DMS53 treated with DMSO at 0.1 percent for 48 hours (cell line): ENCODE measurements at regions not wholly inside any gene's neighbourhood (a gene's known extent, or its start where the extent isn't known, plus 50 kb on each side); places are given as distances from the start of the nearest gene placed in this dataset.
"Not testable (repeated sequence)": the region's sequence is repeated elsewhere in the genome, so short reads cannot be mapped to it uniquely, and the experiment has no call there.

ENCODE experiments used
- DNase-seq: peaks from one replicate; lab custom pipeline; 2025; ENCODE audit not compliant: unreplicated experiment; lab: John Stamatoyannopoulos, UW

DNA sequence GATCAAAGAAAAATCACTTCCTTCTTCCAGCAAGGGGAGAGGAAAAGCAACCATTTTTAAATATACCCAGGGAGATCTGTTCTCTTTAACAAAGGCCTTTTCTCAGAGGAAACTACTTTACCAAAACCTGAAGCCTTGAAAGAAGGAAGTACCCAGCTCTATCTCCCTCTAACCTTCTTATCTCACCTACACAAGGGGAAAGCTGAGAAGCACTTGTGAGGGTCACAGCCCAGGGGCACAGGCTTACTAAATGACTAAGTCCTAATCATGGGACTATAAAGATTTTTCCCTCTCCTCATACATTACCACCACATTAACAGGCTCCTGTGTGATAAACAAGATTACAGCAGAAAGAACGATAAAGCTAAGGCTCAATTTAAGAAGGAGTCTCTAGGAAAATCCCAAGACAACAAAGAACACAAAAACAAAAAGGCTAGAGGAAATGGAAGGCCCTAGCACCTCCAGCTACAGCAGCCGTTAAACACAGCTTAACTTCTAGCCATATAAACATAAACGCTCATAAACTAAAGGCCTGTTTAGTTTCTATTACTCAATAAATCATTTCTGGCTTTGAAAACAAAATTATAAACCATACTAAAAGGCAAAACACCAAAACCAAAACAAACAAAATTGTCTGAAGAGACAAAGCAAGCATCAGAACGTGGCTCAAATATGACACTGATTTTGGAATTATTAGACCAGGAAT, 284.9 kb upstream of the ECI2 start:
- DNase-seq: no peak

DNA sequence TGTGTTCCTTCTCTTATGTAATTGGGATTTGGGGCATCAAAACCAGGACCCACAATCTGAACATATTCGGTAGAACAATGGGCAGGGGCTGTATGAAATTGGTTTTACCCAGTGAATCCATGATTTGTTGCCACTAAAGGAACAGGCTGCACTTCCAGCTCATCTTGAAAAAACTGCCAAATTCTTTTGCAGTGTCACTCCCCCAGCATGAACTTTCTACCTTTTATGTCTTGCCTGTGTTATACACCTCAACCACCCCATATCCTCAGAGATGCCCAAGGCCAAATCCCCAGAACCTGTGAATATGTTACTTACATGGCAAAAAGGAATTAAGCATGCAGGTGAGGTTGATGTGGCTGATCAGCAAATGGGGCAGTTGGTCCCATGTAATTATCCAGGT, 280.2 kb upstream of the ECI2 start:
- DNase-seq: no peak

- DNase-seq: not testable (repeated sequence)
These were observed 278.7 kb upstream of the ECI2 start for GRCh38 chr6:4414078-4414477.

- no peak for DNase-seq
These were observed 277.7 kb upstream of the ECI2 start for GRCh38 chr6:4413073-4413472.

- no peak for DNase-seq
These were observed 277.1 kb upstream of the ECI2 start for GRCh38 chr6:4412488-4412887.

DNA sequence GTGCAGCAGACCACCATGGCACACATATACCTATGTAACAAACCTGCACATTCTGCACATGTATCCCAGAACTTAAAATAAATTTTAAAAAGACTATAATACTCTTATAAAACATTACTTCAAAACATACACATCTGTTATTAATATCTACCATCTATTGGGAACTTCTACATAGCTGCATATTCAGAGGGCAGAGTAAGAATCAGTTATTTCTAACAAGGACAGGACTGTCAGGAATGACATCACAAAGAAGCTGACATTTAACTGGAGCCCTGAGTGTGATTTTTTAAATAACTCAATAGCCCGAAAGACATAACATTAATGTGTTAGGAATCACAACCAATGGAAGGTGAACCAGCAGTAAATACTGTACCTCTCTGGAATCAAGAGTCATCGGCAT, 276.7 kb upstream of the ECI2 start:
- DNase-seq: no peak

GRCh38 chr6:4407710-4408109, 272.3 kb upstream of the ECI2 start:
- not testable (repeated sequence) for DNase-seq

DNA sequence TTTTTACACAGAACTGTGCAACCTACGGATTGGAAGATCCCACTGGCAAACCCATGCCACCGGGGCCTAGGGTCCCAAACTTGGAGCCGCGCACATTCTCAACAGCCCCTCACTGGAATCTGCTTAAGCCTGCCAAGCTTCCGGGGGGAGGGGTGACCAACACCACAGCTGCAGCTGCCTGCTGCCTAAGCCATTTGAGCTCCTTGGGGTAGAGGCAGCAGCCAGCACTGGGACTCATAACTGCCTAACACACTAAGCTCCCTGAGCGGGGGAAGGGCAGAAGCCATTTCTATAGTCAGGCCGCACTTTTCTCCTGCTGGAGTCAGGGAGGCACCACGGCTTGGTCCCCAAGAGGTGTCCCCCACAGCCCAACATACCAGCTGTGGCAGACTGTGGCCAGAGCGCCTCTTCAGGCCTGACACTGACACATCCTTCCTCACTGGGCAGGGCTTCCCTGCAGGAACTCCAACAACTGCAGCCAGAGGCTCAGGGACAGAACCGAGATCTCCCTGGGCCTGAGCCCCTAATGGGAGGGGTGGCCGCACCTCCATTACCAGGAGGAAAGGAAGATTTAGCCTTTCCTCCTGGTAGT, 270.3 kb upstream of the ECI2 start:
- no peak for DNase-seq

- no peak for DNase-seq
These were observed 269.0 kb upstream of the ECI2 start for GRCh38 chr6:4404415-4404814.

DNA sequence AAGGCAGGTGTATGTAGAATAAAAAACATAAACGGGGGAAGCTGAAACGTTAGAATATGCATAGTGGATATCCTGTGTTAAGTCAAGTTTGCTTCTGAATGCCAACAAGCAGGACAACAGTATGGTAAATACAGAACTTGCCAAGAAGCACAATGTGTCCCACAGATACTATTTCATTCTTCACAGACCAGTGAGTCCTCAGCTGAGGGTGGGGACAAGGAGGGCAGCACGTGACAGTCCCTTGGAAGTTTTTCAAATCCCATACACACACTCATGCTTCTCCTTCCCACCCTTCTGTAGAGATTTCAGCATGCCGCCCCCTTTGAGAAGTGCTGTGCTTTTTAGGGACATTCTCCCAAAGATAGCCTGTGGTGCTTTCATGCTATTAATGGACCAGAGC, 268.5 kb upstream of the ECI2 start:
- no peak for DNase-seq

DNA sequence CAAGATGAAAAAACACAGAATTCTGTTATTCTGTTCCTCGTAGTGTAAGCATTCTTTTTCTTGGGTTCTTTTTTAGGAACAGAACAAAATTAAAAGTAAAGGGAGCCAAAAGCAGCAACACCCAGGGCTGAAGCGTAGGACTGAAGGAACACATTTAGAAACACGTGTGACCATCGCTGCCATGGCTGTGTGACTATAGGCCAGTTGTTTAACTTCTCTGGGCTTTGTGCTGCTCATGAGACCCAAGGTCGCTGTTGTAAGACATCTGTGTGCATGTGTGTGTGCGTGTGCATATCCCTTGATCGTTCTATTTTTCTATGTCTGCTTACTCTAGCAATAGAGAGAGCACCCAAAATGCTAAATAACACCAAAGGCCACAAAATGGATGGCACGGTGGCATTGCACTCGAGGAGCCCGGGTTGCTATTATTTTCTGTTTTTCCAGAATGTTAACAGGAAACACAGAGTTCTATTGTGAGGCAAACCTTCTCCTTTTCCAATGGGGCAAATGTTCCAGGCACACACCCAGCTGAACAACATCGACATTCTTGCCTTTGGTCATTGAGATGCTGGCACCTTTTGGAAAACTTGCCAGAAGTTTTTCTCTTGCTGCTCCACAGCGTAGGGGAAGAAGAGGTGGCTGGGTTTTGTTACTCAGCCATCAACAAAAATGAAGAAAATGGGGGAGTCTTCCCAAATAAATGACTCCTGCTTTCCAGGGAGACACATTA, 267.8 kb upstream of the ECI2 start:
- DNase-seq: no peak

DNA sequence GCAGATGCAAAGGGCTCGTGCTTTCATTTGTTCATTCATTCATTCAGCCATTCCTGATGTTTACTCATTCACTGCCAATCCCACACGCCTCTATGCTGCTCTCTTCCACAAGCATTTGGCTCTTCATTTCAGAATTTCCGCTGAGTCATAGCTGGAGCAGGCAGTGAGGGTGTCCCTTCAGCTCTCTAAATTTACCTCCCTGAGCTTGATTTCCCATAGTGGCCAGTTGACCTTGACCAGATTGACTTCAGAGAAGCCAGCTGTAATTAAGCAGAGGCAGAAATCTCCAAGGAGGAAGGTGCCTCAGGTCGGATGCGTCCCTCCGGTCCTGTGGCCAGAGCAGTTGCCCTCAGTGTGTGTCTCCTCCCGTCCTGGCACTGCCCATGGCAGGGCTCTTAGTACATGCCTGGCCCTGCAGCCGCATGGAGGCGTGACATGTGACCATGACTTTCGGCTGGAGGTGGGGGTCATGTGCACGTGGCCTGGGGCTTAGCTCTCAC, 267.2 kb upstream of the ECI2 start:
- DNase-seq: no peak

- no peak for DNase-seq
These were observed 266.3 kb upstream of the ECI2 start for GRCh38 chr6:4401408-4402368.

DNA sequence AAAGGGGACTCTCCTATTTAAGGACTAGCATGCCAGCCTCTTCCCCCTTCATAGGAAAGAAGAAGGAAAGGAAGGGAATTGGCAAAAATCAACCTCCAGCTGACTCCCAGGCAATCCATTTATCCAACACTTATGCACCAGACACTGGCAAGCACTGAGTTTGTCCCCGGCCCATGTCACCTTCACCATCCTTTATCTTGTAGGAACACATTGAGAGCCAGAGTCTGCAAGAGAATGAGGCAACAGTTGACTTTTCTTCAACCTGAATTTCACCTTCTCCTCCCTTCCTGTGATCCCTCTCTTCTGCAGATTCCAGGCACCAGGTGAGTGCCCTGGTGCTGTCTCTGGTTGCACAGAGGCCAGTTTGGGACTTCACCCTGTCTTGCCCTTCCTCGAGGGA, 264.3 kb upstream of the ECI2 start:
- no peak for DNase-seq

DNA sequence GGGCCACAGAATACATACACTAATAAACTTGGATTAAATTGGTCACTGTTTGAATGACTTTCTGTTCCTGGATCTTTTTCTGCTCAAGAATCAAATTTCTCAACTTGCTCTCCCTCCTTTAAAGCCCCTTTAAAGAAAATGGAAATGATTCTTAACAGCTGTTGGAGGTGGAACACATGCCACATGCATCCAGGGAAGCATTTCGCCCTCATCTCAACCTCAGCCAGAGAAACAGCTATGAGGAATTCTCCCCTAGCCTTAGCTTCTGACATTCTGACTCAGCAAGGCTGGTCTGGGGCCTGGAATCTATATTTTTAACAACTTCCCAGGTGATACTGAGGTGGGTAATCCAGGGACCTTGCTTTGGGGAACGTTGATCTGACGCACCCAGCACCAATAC, 263.4 kb upstream of the ECI2 start:
- DNase-seq: no peak

- DNase-seq: no peak
These were observed 261.9 kb upstream of the ECI2 start for GRCh38 chr6:4397307-4397706.

DNA sequence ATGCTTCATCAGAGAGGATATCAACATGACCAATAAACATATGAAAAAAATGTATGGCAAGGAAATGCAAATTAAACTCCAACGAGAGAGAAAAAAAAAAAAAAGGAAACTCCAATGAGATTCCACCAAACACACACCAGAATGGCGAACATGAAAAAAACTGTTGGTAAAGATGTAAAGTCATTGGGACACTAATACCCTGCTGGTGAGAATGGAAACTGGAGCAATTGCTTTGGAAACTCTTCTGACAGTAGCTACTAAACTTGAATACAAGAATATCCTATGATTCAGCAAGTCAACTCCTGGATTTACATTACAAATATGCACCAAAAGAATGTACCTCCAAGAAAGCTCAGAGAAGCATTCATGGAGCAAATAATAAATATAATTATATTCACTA, 260.7 kb upstream of the ECI2 start:
- no peak for DNase-seq

DNA sequence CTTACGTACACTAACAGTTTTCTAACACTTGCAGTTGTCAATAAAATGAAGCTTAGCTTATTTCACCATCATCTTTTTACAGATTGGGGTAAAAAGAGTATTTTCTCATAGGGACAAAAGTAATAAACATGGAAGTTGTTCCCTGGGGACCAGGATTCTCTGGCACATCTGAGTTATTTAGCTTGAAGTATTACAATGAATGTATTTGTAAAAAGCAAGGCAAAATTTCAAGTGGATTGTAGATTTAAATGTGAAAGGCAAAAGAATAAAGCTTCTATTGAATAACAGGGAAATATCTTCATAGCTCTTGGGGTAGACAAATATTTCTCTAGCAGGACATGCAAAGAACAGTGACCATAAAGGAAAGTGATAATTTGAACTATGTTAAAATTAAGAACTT, 260.0 kb upstream of the ECI2 start:
- no peak for DNase-seq

GRCh38 chr6:4394786-4395185, 259.4 kb upstream of the ECI2 start:
- peak; percentile 37 for DNase-seq

DNA sequence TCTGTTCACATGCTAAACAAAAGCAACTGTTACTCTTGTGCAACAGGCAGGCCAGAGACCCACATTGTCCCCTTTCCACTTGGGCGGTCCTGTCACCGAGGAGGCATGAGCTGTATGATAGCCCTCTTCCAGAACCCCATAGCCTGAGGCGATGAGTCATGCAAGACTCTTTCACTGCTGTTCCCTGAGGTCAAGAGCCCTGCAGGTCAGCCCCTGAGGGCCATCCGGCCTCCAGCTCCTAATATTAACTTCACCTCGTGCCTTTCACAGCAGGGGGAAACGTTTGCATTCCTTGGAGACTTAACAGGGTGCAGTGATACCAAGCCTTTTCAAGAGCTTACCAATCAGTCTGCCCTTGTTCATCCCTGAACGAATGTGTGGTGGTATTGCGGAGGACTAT, 253.3 kb upstream of the ECI2 start:
- no peak for DNase-seq

- no peak for DNase-seq
These were observed 249.3 kb upstream of the ECI2 start for GRCh38 chr6:4384656-4385055.
